ENCODE measurements at regions not wholly inside any gene's neighbourhood (a gene's known extent, or its start where the extent isn't known, plus 50 kb on each side); places are given as distances from the start of the nearest gene placed in this dataset.

GRCh38 chr3:25306705-25307104 lies 121.4 kb upstream of the RARB start:
- no peak for DNase-seq

GRCh38 chr3:25313286-25313685 lies 114.8 kb upstream of the RARB start:
- DNase-seq: no peak

GRCh38 chr3:25324954-25325655 lies 103.0 kb upstream of the RARB start:
- no peak for DNase-seq

- no peak for DNase-seq
These were observed 92.7 kb upstream of the RARB start for GRCh38 chr3:25335356-25335755.

GRCh38 chr3:25338158-25338725 lies 89.8 kb upstream of the RARB start:
- DNase-seq: no peak

- DNase-seq: no peak
These were observed 88.8 kb upstream of the RARB start for GRCh38 chr3:25339225-25339624.

GRCh38 chr3:25344670-25345069 lies 83.4 kb upstream of the RARB start:
- no peak for DNase-seq

- no peak for DNase-seq
These were observed 79.0 kb upstream of the RARB start for GRCh38 chr3:25349095-25349494.

- DNase-seq: no peak
These were observed 78.0 kb upstream of the RARB start for GRCh38 chr3:25349828-25350724.

- no peak for DNase-seq
These were observed 77.3 kb upstream of the RARB start for GRCh38 chr3:25350725-25351114.

- no peak for DNase-seq
These were observed 74.0 kb upstream of the RARB start for GRCh38 chr3:25354071-25354470.

- no peak for DNase-seq
These were observed 72.8 kb upstream of the RARB start for GRCh38 chr3:25355034-25355885.

- no peak for DNase-seq
These were observed 72.1 kb upstream of the RARB start for GRCh38 chr3:25355998-25356397.

- DNase-seq: no peak
These were observed 65.9 kb upstream of the RARB start for GRCh38 chr3:25362118-25362517.

- no peak for DNase-seq
These were observed 62.4 kb upstream of the RARB start for GRCh38 chr3:25365636-25366035.

- DNase-seq: no peak
These were observed 61.0 kb upstream of the RARB start for GRCh38 chr3:25367025-25367424.

- DNase-seq: no peak
These were observed 55.9 kb upstream of the RARB start for GRCh38 chr3:25372167-25372566.

- no peak for DNase-seq
These were observed 51.7 kb upstream of the RARB start for GRCh38 chr3:25376340-25376739.

- no peak for DNase-seq
These were observed 51.0 kb upstream of the RARB start for GRCh38 chr3:25377042-25377441.
